ENCODE measurements at regions not wholly inside any gene's neighbourhood (a gene's known extent, or its start where the extent isn't known, plus 50 kb on each side); places are given as distances from the start of the nearest gene placed in this dataset.
A peak's percentile ranks its signal among the peaks of the same experiment; 100 is the strongest.

DNA sequence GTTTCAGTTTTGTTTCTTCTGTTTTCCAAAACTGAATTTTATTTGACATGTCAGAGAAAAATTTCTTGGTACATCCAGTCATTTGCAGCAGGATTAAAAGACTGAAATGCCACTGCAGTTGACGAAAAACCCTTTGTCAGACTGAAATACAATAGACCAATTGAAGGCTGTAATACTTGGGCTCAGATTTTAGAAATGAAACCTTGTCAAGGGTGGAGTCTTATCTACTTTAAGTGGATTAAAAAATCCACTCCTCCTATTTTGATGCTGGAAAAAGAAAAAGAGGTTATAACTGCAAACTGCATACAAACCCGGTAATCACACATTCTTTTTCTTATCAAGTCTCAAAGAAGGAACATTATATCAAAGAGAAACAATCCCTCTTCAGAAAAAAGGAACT, 80.2 kb upstream of the NEUROD1 start:
- Mint-ChIP-seq H3K27me3 (ENCODE audit: unreplicated experiment) (peaks cover 5% of the 10 kb centered on the region), H3K27ac (ENCODE audit: unreplicated experiment) (no peak overlapping the region), H3K4me3 (ENCODE audit: unreplicated experiment) (no peak overlapping the region), H3K9me3 (ENCODE audit: unreplicated experiment) (no peaks in the 10 kb centered on the region), H3K36me3 (ENCODE audit: low read depth, unreplicated experiment) (no peaks in the 10 kb centered on the region), H3K4me1 (ENCODE audit: unreplicated experiment) (peaks cover 19% of the 10 kb centered on the region)
- DNase-seq (ENCODE audit: low spot score), result no peak
- TF ChIP-seq, protein P1, sequence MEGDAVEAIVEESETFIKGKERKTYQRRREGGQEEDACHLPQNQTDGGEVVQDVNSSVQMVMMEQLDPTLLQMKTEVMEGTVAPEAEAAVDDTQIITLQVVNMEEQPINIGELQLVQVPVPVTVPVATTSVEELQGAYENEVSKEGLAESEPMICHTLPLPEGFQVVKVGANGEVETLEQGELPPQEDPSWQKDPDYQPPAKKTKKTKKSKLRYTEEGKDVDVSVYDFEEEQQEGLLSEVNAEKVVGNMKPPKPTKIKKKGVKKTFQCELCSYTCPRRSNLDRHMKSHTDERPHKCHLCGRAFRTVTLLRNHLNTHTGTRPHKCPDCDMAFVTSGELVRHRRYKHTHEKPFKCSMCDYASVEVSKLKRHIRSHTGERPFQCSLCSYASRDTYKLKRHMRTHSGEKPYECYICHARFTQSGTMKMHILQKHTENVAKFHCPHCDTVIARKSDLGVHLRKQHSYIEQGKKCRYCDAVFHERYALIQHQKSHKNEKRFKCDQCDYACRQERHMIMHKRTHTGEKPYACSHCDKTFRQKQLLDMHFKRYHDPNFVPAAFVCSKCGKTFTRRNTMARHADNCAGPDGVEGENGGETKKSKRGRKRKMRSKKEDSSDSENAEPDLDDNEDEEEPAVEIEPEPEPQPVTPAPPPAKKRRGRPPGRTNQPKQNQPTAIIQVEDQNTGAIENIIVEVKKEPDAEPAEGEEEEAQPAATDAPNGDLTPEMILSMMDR (IDR thresholded peaks at IDR 0.05; ENCODE audit: unreplicated experiment), result no peak

DNA sequence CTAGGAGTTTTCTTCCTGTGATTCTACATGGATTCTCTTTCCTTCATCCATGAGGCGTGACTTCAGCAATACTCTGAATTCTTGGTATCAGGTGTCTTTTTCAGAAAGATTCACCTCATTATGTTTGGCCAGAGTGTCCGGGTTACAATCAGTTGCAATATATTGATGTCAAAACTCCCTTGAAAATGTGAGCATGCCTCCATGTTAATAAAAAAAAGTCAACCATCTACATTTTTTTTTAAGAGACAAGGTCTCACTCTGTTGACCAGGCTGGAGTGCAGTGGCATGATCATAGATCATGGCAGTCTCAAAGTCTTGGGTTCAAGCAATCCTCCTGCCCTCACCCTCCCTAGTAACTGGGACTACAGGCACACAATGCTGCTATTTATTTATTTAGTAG, 80.9 kb upstream of the NEUROD1 start:
- Mint-ChIP-seq H3K9me3 (ENCODE audit: unreplicated experiment) (no peaks in the 10 kb centered on the region), H3K36me3 (ENCODE audit: low read depth, unreplicated experiment) (no peaks in the 10 kb centered on the region), H3K27me3 (ENCODE audit: unreplicated experiment) (peaks cover 5% of the 10 kb centered on the region), H3K4me3 (ENCODE audit: unreplicated experiment) (no peak overlapping the region), H3K27ac (ENCODE audit: unreplicated experiment) (no peak overlapping the region), H3K4me1 (ENCODE audit: unreplicated experiment) (peaks cover 19% of the 10 kb centered on the region)
- TF ChIP-seq, protein P1 (IDR thresholded peaks at IDR 0.05; ENCODE audit: unreplicated experiment), result no peak
- no peak for DNase-seq (ENCODE audit: low spot score)

DNA sequence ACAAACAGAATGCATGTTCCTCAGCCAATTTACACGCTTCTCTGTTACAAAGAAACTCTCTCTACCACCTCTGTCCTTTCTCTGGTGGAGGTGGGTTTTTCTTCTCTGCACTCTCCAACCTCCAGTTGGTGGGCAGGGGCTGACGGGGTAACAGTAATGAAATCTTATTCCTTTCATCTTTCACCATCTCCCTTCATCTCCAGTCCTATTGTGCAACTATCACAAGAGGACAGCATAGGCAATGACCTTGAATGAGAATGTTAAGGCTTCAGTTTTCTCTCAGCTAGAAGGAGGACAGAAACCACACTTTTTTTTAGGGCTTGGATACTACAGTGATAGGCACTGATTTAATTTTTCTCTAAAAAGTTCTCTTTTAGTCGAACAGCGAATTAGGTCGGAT, 81.7 kb upstream of the NEUROD1 start:
- Mint-ChIP-seq H3K27me3 (ENCODE audit: unreplicated experiment) (peaks cover 5% of the 10 kb centered on the region), H3K9me3 (ENCODE audit: unreplicated experiment) (no peaks in the 10 kb centered on the region), H3K36me3 (ENCODE audit: low read depth, unreplicated experiment) (no peaks in the 10 kb centered on the region), H3K4me1 (ENCODE audit: unreplicated experiment) (peaks cover 19% of the 10 kb centered on the region), H3K4me3 (ENCODE audit: unreplicated experiment) (no peak overlapping the region), H3K27ac (ENCODE audit: unreplicated experiment) (no peak overlapping the region)
- no peak for DNase-seq (ENCODE audit: low spot score)
- TF ChIP-seq, protein P1 (IDR thresholded peaks at IDR 0.05; ENCODE audit: unreplicated experiment), result no peak

DNA sequence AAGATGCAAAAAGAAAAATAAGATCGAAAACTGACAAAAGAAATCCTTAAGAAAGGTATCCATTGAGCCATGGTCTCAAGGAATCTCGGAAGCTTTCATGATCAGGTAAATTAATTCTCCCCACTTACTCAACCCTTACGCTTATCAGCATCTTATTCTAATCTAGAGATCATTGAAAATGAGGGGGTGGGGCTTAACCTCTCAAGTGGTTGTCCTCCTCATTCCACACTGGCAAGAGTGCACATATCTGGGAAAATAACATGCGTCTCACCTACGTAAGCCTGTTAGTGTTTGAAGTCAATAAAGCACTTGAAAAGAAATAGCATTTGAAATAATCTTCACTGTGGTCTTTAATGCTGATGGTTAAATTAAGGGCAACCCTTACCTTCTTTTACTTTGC, 82.5 kb upstream of the NEUROD1 start:
- H3K36me3 Mint-ChIP-seq (ENCODE audit: low read depth, unreplicated experiment), result no peaks in the 10 kb centered on the region
- no peaks in the 10 kb centered on the region for H3K9me3 Mint-ChIP-seq (ENCODE audit: unreplicated experiment)
- TF ChIP-seq, protein P1 (IDR thresholded peaks at IDR 0.05; ENCODE audit: unreplicated experiment), result no peak
- peaks cover 19% of the 10 kb centered on the region for H3K4me1 Mint-ChIP-seq (ENCODE audit: unreplicated experiment)
- no peak overlapping the region for H3K27ac Mint-ChIP-seq (ENCODE audit: unreplicated experiment)
- no peak for DNase-seq (ENCODE audit: low spot score)
- H3K4me3 Mint-ChIP-seq (ENCODE audit: unreplicated experiment), result no peak overlapping the region
- peaks cover 5% of the 10 kb centered on the region for H3K27me3 Mint-ChIP-seq (ENCODE audit: unreplicated experiment)

DNA sequence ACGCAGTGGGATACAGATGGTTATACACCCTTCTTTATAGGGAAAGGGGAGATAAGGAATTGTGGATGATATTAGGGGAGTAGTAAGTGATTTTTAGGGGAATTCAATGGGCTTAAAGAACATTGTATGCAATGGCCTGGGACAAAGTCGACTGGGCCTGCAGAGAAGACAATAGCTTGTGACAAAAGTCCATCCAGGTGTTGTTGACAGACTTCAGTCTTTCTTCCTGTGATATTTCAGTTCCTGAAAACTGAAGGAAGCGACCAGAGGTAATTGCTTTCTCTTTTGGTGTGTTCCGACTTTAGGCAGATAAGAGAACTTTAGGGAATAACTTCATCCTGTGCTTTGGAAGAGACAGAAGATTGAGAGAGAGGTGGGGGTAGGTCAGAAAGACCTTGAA, 83.1 kb upstream of the NEUROD1 start:
- Mint-ChIP-seq H3K27ac (ENCODE audit: unreplicated experiment) (peak overlapping the region; percentile 70), H3K4me1 (ENCODE audit: unreplicated experiment) (peaks cover 19% of the 10 kb centered on the region), H3K36me3 (ENCODE audit: low read depth, unreplicated experiment) (no peaks in the 10 kb centered on the region), H3K27me3 (ENCODE audit: unreplicated experiment) (peaks cover 5% of the 10 kb centered on the region), H3K4me3 (ENCODE audit: unreplicated experiment) (no peak overlapping the region), H3K9me3 (ENCODE audit: unreplicated experiment) (no peaks in the 10 kb centered on the region)
- DNase-seq (ENCODE audit: low spot score), result no peak
- TF ChIP-seq, protein P1 (IDR thresholded peaks at IDR 0.05; ENCODE audit: unreplicated experiment), result no peak

All from endothelial cell (in vitro differentiated cells).